GM04504 (cell line): ENCODE measurements at regions not wholly inside any gene's neighbourhood (a gene's known extent, or its start where the extent isn't known, plus 50 kb on each side); places are given as distances from the start of the nearest gene placed in this dataset.

Source experiments
- DNase-seq: peaks from one replicate; pipeline ENCODE4 v3.0.0-alpha.2; 2012; ENCODE audit warnings: low read depth

DNA sequence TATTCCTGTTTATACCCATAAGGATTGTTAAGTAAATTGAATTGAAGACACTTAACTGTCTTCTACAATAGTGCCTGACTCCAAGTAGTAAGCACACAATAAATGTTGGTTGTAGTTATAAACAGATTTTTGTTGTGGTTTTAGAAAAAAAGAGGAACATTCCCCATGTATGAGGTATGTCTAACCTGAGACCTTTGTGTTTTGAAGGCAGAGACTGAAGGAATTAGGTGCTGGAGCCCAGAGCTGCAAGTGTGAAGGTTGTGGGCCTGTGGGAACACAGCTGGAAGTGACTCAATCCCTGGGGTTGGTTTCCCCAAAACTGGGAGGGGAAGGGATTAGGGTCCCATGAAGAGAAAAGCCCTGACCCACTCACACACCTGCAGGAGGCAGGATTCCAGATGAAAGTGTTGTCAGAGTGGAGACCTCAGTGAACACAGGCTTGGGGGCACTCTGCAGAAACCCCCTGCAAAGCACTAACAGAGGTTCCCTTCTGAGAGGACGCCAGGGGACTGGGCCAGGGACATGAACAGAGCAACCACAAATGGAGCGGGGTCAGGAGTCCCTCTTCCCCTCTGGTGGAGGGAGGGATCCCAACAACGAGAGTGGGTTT lies 265.1 kb upstream of the KLF14 start:
- DNase-seq: no peak

DNA sequence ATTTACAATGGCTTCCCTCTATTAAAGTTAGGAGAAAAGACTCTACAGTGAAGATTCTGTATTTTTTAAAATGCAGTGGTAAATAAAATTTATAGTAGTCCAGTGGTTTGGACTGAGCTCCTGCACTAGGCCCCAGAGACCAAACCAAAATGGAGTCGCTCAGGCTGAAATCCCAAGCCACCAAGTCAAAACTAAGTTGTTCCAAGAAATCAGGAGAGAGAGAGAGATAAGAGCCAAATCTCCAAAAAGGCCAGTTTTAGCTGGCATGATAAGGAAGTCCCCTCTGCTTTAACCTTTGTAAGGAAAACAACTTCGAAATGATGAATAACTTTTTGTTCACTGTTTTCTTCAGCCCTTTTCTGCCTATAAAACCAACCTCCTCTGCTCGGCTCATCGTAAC lies 265.9 kb upstream of the KLF14 start:
- no peak for DNase-seq

DNA sequence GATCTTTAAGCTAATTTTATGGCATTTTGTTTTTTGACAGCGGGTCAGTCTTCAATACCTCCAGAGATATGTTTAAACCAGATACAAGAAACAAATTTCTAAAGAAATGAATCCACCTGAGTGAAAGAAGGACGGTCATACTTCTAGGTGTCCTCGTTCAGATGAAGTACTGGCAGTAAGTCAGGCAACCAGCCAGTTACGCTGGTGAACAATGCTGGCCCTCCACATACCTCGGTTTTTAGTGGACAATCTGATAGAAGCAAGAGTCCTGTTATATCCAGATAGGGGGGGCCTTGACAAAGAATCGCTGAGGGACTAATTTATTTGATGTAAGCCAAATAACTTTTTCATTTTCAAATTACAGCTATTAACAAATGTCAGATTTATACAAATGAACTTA lies 266.4 kb upstream of the KLF14 start:
- no peak for DNase-seq

DNA sequence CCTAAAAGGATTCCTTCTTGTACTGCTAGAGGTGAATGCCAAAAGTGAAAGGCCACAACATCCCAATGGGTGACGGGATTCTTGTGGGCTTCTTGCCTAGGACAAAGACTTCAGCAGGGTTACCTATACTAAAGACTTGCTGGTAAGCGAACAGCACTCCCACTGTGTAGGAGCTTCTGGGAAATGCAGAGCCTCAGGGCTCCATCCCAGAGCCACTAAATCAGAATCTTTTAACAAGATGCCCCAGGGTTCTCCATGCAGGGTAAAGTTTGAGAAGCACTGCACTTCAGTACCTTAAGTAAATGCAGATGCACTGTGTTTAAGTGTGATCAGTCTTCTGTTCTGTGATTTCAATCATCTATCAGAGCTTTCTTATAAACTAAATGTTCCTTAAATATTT lies 266.9 kb upstream of the KLF14 start:
- DNase-seq: no peak

DNA sequence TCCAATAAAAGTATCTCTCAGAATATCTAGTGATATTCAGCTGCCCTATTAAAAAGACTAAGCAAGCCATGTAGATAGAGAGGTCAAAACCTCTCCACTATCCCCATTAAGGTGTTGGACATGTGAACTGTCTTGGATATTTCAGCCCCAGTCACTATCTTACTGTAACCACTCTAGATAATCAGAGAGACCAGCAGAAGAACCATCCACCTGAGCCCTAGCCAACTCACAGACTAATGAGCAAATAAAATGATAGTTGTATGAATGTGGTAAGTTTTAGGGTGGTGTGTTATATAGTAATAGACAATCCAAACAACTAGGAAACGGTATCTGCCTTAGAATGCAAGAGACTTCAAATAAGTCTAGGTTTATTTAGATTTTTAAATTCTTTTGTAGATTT lies 268.6 kb upstream of the KLF14 start:
- DNase-seq: no peak

DNA sequence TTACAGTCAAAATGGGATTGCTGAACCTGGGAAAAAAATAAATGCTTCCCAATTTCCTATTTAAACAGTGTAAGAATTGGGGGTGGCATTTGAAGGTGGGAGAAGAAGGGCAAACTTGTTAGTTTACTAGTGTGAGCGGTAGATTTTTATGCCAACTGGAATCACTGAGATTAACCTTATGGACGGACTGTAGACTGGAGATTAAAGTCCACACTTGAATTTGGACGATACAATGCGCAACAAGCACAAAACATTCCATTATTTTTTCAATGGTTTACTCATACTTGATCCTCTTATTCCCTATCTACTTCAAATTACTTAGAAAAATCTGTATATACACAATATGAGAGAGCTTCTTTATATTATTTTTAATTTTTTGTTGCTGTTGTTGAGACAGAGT lies 269.6 kb upstream of the KLF14 start:
- no peak for DNase-seq

DNA sequence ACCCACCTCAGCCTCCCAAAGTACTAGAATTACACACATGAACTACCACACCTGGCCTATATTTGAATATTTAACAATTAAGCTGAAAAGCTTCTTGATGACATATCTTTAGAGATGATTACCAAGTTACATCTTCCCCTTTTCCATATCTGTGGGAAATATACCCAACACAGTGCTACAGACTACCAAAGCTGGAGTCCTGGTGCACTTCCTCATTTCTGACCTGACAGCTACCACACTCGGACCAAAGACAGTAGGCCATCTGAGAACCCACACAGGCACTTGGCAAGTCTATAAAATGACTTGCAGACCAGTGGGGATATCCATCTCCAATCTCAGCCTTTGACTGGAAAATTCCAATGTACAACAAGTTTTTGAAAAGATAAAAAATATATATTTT lies 270.4 kb upstream of the KLF14 start:
- DNase-seq: no peak

DNA sequence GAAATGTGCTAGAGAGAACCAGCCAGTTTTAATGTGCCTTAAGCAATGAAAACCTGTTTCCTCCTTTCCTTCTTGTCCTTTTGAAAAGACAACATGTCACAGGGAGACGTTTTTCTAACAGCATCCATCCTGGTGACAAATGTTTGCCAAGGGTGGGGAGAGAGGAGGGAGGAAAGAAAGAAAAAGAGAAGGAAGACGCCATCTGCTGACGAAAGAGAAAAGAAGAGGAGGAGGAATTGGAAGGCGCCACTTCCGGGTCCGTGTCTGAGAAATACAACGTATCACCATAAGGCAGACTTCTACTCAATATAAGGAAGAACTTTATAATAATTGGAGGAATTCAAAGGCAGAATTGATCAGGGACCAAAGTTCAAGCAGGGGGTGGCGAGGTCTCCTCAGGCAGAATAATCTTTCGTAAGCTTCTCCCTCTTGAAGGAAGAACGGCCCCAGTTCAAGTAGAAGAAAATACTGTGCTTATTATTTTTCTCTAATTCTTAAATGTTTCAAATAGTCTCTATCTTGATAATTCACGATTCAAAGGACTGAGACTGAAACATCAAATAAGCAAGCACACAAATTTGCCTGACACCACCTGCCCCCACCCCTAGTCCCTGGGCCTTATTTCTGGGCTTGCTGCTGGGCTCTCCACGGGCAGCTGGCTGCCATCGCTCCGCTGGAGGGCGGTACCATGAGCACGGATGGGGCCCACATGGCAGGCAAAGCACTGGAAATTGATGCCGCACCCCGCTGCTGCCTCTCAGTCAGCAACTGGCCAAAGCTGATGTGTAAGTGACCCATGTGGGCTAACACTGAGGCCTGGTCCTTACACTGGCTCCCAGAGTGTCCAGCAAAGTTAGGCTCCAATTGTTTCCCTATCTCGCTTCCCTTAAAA lies 273.7 kb upstream of the KLF14 start:
- peak; percentile 60 for DNase-seq

DNA sequence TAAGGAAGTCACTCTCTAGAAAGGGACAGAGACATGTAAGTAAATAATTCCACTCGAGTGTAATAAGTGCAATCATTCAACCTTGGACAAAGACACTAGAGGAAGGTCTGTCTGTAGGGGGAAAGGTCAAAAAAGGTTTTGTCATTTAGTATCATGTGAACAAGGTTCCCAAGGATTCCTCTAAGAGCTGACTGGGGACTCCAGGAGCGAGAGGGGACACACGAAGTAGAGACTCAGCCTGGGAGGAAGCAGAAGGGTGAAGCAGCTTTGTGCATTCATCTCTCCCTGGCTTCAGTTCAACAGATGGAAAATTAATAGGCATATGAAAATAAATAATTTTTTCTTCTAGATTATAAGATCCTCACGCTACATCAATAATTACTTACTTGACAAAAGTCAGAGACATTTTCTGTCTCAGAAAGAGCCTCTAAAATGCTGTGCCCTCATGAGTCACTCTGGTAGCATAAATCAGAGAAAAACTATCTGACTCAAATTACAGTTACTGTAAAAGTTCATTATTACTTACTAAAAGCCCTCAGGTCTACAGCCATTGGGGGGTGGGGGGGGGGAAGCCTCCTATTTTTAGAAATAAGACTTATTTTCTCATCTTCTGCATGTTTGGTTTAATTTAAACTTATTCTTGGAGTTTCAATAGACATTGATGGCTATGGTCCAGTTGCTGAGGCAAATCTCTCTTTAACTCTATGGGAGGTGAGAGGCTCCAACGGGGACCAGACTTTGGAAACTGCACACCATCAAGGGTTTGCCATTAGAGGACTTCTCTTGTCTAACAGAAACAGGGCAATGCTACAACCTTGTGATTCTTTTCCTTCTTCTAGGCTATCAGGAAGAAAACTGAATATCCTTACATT lies 275.1 kb upstream of the KLF14 start:
- no peak for DNase-seq

DNA sequence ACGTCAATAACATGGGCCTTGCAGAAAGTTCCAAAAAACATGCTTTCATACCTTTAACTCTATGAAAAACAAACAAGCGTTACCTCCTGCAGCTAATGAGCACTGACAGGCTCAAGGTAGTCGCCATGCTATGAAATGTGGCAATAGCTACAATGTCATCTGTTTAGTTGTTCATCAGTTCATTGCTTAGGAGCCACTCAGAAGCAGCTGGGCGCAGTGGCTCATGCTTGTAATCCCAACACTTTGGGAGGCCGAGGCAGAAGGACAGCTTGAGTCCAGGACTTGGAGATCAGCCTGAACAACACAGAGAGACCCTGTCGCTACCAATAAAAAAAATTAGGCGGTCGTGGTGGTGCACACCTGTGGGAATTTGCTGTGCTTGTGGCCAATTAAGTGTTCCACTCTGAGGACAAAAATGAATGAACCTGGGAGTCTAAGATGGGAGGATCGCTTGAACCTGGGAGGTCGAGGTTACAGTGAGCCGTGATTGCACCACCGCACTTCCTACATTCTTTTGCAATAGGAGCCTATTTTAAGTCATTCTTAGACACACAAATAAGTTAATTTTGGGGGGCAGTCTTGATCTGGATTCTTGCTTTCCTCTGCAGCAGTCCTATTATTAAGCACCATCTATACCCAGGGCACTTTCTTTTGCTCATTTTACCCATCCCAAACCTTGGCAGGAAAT lies 276.2 kb upstream of the KLF14 start:
- DNase-seq: no peak

DNA sequence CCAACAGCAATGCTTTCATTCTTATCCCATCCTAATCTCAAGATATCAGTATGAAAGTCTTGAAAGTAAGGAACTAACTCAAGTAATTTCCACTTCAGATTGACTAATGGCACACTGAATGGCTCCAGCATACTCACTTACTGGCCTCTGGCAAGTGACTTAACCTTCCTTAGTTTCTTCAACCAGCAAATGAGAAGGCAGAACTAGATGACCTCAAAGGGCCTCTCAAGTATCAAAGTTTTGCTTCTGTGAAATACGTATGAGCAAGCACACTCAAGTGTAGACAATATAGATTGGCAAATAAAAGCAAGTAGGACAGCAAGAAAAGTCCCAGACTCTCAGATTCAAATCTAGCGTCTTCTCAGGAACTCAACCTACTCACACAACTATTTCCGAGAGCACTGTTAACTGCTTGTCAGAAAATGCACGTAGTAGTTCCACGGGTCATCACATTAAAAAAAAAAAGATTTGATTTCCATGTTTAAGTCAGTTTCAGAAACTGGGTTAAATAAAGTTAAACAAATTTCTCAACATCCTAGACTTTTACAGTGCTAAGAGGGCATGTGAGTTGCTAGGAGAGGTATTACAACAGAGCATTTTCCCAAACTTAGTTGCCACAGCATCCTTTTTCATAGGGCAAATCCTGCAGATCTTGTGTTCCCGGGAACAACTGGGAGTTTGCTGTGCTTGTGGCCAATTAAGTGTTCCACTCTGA lies 276.9 kb upstream of the KLF14 start:
- DNase-seq: no peak

DNA sequence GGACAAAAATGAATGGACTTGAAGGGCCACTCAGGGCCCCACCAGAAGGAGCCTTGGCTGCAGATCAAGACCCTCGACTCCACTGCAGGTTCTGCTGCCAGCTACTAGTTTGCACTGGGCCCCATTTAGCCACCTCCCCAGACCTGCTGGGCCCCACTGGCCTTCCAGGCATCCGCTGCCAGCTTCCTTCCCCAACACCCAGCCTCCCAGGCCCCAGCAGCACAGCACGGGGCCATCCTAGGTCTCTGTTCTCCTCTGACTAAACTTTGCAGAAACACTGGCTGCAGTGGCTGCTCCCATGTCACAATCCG lies 277.4 kb upstream of the KLF14 start:
- DNase-seq: no peak

DNA sequence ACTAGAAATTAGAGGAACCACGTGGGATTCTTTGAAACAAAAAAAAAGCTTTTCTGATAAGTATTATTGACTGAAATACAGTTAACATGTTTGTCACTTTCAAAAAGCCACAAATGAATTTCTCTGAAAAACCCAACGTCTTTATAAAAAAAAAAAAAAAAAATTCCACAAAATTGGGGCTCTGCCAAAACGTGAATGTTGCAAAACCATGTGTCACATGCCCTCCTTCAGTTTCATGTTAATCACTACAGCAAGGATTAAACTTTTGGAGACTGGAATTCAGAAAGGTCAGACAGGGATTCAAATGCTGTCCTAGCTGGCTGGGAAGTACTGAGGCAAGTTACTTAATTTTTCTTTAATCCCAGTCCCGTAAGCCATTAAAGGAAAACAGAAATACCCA lies 278.0 kb upstream of the KLF14 start:
- peak; percentile 80 for DNase-seq

DNA sequence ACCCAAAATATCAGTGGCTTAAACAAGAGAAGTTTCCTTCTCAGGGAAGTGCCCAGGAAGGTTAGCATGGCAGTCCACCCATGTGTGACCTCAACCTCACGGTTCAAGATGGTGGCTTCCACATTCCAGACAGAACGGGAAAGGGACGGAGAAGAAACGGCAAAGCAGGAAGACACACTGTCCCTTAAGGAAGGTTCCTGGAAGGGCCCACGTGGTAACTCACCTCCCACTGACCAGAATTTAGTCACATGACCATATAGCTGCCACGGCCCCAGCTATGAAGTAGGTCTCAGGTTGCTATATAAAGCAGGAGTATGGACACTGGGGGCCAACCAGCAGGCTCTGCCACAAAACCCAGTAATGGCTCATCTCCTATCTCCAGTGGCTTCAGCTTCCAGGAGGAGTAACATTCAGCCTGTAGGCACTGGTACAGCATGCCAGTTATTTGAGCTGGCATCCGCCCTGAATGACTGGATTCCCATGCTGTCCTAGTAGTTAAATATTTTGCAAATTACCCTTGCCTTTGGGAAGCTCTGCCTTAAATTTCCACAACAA lies 278.5 kb upstream of the KLF14 start:
- peak; percentile 52 for DNase-seq

DNA sequence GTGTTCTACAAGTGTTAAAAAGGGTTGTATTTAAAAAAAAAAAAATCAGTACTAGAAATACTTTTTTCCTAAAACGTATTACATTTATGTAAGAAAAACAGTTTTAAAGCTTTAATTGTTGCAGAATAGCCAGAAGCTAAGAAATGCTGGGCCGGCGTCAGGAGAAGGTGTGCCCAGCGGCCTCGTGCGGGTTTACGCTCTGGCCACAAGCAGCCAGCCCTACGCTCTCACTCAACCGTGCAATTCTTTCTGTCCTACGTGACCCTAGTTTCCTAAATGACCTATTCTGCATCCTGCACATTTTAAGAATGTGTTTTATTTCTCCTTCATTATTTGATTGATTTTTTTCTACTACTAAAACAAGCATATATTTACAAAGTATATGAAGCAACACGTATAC lies 279.7 kb upstream of the KLF14 start:
- DNase-seq: no peak

DNA sequence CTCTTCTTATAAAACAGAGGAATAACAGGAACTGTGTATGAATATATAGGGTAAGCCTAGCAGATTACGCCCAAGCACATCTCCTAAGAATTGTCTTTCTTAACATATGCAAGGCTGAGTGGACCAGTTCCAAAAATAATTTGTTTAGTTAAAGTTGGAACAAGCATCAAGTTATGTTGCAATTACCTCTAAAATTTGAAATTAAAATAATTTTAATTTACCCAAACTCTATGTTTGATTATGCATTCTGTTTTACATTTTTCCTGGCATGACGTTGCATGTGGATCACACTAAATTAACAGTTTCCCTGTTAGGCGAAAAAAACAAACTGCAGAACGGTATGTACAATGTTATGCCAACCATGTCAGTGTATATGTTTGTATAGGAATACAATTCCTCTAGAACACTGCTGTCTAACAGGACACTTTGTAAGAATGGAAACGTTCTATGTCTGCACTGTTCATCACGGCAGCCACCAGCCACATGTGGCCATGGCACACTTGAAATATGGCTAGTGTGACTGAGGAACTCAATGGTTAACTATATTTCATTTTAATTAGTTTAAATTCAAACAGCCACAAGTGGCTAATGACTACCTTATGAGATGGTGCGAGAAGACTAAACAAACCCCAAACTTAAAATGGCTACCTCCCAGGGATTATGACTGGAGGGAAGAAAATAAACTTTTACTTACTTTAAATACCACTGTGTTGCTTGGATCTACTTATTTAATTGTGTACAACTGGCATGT lies 281.1 kb upstream of the KLF14 start:
- no peak for DNase-seq

DNA sequence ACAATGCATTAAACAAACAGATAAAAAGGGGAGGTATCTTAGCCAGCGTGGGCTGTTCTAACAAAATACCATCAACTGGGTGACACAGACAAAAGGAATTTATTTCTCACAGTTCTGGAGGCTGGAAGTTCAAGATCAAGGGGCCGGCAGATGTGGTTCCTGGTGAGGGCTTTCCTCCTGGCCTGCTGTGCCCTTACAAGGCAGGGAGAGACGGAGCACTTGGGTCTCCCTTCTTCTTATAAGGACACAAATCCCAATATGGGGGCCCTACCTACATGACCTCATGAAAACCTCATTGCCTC lies 281.6 kb upstream of the KLF14 start:
- DNase-seq: no peak

DNA sequence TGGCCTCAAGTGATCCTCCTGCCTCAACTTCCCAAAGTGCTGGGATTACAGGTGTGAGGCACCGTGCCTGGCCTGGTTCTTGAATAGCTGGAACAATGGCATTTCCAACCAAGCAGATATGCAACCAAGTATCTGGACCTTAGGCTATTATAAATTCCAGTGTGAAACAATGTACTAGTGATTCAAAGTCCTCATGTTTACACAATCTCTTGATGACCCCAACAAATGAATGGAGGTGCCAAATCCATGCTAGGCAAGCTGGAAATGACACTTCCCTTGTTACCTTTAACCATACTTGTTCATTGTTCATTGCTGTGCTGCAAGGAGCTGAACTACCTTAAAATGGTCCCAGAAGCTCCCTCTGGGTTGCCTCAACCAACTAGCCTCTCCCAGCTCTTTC lies 282.2 kb upstream of the KLF14 start:
- no peak for DNase-seq

DNA sequence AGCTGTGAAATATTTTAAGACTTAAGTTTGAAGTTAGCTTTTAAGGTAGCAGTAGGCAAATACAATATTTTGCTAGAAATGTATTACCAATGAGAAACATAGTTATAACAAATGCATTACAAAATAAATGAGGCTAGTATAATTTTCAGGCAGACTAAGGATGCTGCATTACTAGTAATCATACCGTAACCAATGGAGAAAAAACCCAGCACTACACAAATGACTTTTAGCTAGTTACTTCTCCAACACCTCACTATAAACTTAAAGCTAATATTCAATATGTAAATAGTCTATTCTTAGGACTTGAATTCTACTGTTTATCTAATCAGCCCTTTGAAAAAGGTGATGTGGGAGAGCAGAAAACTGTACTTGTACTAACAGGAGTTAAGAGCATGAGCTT lies 285.3 kb upstream of the KLF14 start:
- no peak for DNase-seq

DNA sequence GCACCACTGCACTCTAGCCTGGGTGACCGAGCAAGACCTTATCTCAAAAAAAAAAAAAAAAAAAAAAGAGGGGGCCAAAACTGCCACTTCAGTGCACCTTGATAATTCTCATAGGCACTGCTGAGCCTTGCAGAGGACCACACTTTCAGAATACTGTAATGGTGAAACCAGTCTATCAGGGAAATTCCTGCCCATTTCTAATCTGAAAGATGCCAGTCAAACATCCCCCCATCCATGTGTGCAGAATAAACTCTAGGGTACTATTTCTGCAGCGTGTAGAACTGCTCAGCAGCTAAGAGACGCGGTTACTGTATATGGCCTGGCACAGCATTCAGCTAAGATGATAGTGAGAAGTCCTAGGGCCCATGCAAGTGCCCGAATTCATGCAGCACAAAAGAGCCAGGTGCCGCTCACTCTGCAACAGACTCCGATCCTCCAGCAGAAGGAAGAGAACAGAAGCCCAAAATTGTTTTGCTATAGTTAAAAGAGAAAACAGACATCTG lies 286.8 kb upstream of the KLF14 start:
- no peak for DNase-seq

DNA sequence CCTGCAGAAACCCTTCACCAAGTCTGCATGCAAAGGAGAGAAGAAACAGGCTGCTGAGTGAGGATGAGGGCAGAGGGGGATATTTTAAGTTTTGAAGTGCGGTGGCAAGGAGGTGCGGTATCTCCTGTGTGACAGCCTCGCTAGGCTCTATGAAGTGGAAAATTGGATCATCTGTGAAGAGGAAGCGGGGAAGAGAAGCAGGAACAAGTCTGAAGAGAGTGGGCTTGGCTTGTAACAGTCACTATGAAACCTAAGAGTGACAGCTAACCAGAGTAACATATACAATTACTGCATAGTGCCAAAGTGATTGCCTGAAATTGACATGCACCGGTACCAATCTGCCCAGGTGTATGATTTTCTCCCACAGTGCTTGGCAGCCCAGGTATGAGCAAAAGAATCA lies 287.5 kb upstream of the KLF14 start:
- DNase-seq: no peak
